GM12865 (cell line): ENCODE measurements at regions not wholly inside any gene's neighbourhood (a gene's known extent, or its start where the extent isn't known, plus 50 kb on each side); places are given as distances from the start of the nearest gene placed in this dataset.

Experiments used
- DNase-seq: peaks from one replicate; pipeline ENCODE4 v3.0.0; 2010; ENCODE audit warnings: low read depth
- H3K4me3 ChIP-seq: 2 replicates; pipeline ENCODE4 v1.5.1; 2011; ENCODE audit warnings: mild to moderate bottlenecking, low read depth, low read length, control low read depth
- TF ChIP-seq, protein P1 (sequence below): IDR thresholded peaks from 2 replicates; pipeline ENCODE4 v1.5.1; 2011; ENCODE audit warnings: low read length, control low read depth, low read depth, inconsistent platforms; ENCODE audit not compliant: insufficient read depth; ENCODE audit errors: missing control alignments

DNA sequence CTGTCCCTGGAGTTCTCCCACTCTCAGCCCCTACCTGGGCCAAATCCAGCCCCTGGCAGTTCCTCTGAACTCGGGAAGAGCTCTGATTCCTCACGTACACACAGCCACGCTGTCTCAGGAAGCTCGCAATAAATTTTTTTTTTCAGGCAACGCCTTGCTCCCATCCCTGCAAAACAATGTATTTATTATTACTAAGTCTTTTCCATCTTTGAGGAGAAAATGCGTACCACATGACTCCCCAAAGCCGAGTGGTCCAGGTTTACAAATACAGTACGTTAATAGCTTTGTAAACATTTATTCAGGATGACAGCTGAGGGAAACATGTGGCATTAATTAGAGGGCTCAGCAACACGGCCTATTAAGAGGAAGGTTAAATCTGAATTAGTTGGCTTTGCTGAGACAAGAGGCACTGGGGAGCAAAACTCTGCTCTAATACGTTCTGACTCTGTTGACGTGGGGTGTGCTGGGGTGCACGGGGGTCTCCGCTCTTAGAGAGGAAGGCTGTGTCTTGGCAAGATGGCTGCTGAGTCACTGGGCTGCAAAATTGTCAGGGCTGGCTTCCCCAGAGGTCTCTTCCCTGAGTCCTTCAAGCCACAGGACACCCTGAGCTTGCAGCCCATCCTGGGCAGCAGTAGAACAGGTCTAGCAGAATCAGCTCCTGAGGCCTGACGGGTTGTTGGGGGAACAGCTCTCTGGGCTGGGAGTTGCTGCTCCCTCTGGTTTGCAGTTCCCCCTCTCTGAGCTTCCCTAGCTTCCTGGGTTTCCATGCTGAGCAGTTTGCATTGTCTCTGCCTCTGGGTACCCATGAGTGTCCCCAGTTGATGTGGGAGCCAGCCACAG lies 185.2 kb upstream of the TBX3 start:
- H3K4me3 ChIP-seq: no peak overlapping the region
- DNase-seq: no peak
- TF ChIP-seq, protein P1, sequence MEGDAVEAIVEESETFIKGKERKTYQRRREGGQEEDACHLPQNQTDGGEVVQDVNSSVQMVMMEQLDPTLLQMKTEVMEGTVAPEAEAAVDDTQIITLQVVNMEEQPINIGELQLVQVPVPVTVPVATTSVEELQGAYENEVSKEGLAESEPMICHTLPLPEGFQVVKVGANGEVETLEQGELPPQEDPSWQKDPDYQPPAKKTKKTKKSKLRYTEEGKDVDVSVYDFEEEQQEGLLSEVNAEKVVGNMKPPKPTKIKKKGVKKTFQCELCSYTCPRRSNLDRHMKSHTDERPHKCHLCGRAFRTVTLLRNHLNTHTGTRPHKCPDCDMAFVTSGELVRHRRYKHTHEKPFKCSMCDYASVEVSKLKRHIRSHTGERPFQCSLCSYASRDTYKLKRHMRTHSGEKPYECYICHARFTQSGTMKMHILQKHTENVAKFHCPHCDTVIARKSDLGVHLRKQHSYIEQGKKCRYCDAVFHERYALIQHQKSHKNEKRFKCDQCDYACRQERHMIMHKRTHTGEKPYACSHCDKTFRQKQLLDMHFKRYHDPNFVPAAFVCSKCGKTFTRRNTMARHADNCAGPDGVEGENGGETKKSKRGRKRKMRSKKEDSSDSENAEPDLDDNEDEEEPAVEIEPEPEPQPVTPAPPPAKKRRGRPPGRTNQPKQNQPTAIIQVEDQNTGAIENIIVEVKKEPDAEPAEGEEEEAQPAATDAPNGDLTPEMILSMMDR: no peak

DNA sequence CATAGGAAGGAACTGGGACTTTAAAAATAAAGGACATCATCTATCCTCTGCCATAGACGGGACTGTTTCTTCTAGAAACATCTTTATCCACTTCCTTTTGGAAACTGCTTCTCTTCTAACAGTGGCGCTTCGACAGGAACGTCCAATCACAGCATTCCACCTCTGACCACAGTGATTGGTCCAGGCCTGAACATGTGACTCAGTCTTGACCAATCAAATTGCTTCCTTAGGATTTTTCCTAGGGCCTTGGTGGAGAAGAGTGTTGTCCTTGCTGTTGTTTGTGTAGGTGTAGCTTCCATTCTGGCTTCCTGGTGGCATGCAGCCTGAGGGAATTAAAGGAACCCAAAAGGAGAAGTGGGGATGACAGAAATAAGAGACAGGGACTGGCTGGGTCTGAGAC lies 182.4 kb upstream of the TBX3 start:
- DNase-seq: no peak

DNA sequence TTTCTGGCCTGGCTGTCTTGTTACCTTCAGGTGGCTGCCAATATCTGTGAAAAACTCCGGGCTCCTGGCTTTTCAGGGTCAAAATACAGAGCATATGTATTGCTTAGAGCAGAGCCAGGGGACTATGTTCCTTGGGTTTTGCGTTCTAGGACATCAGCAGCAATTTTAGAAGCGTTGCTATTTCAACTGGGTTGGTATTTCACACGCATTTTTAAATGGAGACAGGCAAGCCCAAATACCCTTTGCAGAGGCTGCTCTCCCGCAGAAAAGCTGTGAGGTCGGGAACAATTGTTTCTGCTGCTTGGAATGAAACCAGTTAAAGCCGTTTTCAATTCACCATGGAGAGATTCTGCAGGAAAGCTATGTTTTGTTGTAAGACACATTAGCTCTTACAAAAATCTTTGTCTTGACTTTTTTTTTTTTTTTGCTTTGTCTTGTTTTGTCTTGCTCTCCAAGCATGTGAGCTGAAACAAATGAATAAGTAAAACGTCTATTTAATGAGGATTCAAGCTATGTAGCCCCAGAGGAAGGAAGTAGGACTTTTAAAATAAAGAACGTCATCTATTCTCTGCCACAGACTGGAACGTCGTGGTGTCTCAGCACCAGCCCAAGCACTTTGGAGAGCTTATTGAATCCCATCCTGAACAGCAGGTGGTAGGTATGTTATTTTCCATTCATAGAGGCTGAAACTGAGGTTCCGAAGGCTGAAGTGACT lies 181.0 kb upstream of the TBX3 start:
- TF ChIP-seq, protein P1: no peak
- no peak overlapping the region for H3K4me3 ChIP-seq
- no peak for DNase-seq

More for the DNA sequence above, 182.4 kb upstream of the TBX3 start:
- no peak overlapping the region for H3K4me3 ChIP-seq
- TF ChIP-seq, protein P1: no peak

DNA sequence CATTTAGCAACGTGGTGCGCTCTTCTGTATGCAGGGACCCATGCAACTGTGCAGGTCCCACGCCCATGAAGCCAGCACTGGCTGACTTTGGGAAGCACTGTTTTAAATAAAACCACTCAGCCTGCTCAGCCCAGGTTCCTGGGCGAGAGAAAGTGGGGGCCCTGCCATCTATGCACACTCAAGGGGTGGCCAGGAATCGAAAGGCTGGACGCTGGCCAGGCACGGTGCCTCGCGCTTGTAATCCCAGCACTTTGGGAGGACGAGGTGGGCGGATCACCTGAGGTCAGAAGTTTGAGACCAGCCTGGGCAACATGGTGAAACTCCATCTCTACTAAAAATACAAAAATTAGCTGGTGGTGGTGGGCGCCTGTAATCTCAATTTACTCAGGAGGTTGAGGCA lies 179.9 kb upstream of the TBX3 start:
- no peak overlapping the region for H3K4me3 ChIP-seq
- no peak for DNase-seq
- TF ChIP-seq, protein P1: no peak

DNA sequence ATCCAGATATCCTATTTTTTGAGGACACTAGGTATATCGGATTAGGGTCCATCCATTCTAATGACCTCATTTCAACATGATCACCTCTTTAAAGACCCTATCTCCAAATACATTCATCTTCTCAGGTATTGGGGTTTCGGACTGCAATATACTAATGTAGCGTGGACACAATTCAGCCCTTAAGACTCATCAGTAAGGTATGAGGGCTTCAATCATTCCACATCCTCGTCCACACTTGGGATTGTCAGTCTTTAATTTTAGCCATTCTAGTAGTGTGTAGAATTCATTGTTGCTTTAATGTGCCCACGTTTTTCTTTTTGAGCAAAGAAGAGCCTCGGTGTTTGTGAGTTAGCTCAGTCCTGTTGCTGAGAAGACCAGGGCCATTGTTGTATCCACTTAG lies 177.0 kb upstream of the TBX3 start:
- DNase-seq: no peak
- TF ChIP-seq, protein P1: no peak
- no peak overlapping the region for H3K4me3 ChIP-seq

DNA sequence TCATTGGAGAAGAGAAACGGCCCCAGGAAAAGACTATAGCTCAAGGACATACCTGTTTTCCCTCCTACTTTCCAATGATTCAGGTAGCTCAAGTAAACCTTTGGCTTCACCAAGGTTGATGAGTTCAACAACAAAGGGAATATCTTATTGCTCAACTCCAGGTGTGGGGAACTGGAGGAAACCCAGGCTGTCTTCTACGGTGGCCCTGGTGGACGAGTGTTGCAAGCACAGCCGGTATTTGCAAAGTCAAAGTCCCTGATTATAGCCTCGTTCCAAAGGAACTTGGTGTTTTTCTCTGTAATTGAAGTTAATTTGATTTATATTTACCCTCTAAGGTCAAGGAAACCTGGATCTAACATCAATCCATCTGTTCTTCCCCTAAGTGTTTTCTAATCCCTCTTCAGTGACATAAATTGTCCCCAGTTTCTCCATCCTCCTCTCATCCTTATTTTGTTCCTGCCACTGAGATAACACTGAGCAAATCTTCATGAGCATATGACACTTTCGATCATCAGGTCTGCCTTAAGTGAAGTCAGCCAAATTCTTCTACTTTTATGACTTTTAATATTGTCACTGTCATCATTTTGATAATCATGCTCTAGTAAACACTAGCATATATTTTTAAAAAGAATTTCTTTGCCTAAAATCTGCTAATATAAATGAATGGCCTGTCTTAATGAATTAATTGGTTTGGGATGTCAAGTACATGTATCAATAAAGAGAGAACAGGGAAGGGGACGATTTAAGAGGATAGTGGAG lies 174.6 kb upstream of the TBX3 start:
- H3K4me3 ChIP-seq: no peak overlapping the region
- no peak for DNase-seq
- TF ChIP-seq, protein P1: no peak
